SJCRH30 (cell line): ENCODE measurements at regions not wholly inside any gene's neighbourhood (a gene's known extent, or its start where the extent isn't known, plus 50 kb on each side); places are given as distances from the start of the nearest gene placed in this dataset.

Experiments
- DNase-seq, 2 experiments: peaks; one replicate each; pipeline ENCODE4 v3.0.0-alpha.2; 2015 to 2020
- H3K27ac ChIP-seq: fragments of 250-450 bp; sonication (Bioruptor Pico); 2 replicates; pipeline ENCODE4 v1.5.1; 2020; ENCODE audit warnings: mild to moderate bottlenecking, moderate library complexity
- H3K27me3 ChIP-seq: fragments of 250-450 bp; sonication (Bioruptor Pico); 2 replicates; pipeline ENCODE4 v1.5.1; 2020; ENCODE audit warnings: mild to moderate bottlenecking, moderate library complexity
- H3K36me3 ChIP-seq: fragments of 250-450 bp; sonication (Bioruptor Pico); 2 replicates; pipeline ENCODE4 v1.5.1; 2020; ENCODE audit warnings: mild to moderate bottlenecking, moderate library complexity
- H3K4me1 ChIP-seq: fragments of 250-450 bp; sonication (Bioruptor Pico); 2 replicates; pipeline ENCODE4 v1.5.1; 2020; ENCODE audit warnings: mild to moderate bottlenecking, moderate library complexity
- H3K4me3 ChIP-seq: fragments of 250-450 bp; sonication (Bioruptor Pico); 2 replicates; pipeline ENCODE4 v1.5.1; 2020; ENCODE audit warnings: mild to moderate bottlenecking, moderate library complexity
- H3K9me3 ChIP-seq: fragments of 250-450 bp; sonication (Bioruptor Pico); replicated peaks from 2 replicates; pipeline ENCODE4 v1.5.1; 2020; ENCODE audit warnings: mild to moderate bottlenecking, moderate library complexity

DNA sequence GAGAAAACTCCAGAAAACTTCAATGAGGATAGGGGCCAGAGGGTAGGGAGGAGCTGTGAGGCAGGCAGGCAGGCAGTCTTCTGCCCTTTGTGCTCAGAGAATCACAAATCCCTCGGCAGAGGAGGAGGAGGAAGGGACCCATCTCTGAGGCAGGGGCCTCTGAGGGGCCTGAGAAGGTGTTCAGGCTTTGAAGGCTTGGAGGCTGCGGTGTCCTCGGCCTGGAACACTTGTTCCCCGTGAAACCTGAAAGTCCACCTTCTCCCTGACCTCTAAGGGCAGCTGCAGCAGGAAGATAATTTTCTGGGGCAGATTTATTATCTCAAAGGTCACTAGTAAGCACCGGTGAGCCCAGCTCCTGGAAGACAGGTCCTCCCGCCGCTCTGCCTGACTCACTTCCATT, 200.3 kb upstream of the BCOR start:
- H3K4me3 ChIP-seq: no peak overlapping the region
- H3K27me3 ChIP-seq: no peaks in the 10 kb centered on the region
- no peaks in the 10 kb centered on the region for H3K4me1 ChIP-seq
- no peaks in the 10 kb centered on the region for H3K9me3 ChIP-seq
- no peak overlapping the region for H3K27ac ChIP-seq
- DNase-seq: no peak
- H3K36me3 ChIP-seq: no peaks in the 10 kb centered on the region

DNA sequence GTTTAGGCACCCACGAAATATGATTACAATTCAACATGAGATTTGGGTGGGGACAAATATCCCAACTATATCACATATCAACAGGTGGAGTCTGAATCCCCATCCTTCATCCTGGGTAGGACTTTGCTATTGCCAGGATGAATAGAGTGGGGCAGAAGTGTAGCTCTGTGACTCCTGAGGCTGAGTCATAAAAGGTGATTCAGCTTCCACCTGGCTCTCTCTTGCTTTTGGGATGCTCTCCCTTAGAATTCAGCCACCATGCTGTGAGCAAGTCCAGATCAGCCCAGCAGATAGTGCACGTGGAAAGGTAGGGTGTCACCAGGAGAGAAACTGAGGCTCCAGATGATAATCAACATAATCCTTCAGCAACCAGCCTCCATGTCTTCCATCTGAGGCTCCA, 193.8 kb upstream of the BCOR start:
- H3K27ac ChIP-seq: no peak overlapping the region
- no peak overlapping the region for H3K4me3 ChIP-seq

DNA sequence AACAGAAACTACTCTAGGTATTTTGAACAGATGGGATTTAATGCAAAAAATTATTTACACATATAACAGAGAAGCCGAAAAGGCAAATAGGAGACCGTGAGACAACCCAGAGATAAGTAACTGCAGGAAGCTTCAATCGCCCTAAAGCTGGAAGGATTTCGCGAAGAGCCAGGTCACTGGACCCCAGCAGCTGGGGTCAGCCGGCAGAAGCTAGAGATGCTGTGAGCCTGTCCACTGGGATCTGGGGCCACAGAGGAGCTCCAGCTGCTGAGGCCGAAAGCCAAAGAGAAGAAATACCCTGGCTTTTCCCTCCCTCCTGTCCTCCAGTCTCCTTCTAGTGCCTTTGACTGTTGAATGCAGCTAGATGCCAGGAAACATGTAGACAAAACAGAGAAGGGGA, 192.8 kb upstream of the BCOR start:
- Histone ChIP-seq H3K9me3 (no peaks in the 10 kb centered on the region), H3K4me1 (no peaks in the 10 kb centered on the region), H3K4me3 (no peak overlapping the region), H3K27ac (no peak overlapping the region), H3K36me3 (no peaks in the 10 kb centered on the region), H3K27me3 (no peaks in the 10 kb centered on the region)
- no peak for DNase-seq

More for the DNA sequence above, 193.8 kb upstream of the BCOR start:
- H3K9me3 ChIP-seq: no peaks in the 10 kb centered on the region
- no peaks in the 10 kb centered on the region for H3K4me1 ChIP-seq
- no peak for DNase-seq
- H3K36me3 ChIP-seq: no peaks in the 10 kb centered on the region
- H3K27me3 ChIP-seq: no peaks in the 10 kb centered on the region

DNA sequence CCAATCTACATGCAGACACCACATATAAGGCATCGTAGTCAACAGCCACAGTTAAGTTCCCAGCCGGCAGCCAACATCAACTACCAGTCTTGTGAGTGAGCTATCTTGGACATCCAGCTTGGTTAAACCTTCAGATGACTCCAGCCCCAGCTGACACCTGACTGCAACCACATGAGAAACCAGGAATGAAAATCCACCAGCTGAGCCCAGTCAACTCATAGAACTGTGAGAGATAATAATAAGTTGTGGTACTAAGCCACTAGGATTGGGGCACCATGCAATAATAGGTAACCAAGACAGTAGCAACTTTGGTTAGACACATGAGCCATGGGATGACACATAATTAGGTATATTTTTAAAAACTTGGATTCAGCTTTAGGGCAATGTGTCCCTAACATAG, 188.1 kb upstream of the BCOR start:
- Histone ChIP-seq H3K27me3 (no peaks in the 10 kb centered on the region), H3K27ac (no peak overlapping the region), H3K36me3 (no peaks in the 10 kb centered on the region), H3K9me3 (no peaks in the 10 kb centered on the region), H3K4me1 (no peaks in the 10 kb centered on the region), H3K4me3 (no peak overlapping the region)
- DNase-seq: no peak

DNA sequence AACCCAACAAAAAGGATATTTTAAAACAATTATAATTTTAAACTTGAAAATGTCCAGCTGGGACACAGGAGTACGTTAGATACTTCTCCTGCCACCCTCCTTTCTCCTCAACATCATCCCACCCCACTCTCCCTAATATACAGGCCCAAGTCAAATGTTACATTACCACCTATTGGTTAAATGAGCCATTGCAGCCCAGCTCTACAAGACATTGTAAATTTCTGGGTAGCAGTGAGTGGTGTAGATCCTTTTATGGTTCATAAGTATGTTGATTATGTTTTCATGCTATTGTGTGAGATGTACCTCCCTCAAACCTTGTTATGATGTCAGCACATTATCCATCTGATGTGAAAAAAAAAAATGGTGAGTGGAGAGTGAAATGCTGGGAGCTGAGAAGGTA, 187.1 kb upstream of the BCOR start:
- H3K4me3 ChIP-seq: no peak overlapping the region
- no peak overlapping the region for H3K27ac ChIP-seq
- no peak for DNase-seq
- H3K4me1 ChIP-seq: no peaks in the 10 kb centered on the region
- H3K9me3 ChIP-seq: no peaks in the 10 kb centered on the region
- no peaks in the 10 kb centered on the region for H3K27me3 ChIP-seq
- H3K36me3 ChIP-seq: no peaks in the 10 kb centered on the region

DNA sequence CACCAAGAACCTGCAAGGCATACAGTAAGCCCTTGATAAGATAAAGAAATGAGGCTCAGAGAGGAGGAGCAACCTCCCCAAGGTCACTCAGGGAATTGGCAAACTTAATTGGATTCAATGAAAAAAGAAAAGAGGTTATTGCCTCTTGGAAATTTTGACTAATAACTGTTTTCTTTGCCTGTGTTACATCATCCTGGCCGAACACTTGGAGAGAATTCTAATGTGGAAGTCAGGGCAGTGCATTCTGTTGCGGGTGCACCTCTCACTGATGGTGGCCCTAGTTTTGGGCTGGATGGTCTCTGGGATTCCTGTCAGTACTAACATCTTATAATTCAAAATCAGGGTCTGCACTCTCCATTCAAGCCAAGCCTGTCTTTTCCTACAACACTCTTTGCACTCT, 186.2 kb upstream of the BCOR start:
- Histone ChIP-seq H3K27ac (no peak overlapping the region), H3K36me3 (no peaks in the 10 kb centered on the region)
- no peak for DNase-seq

DNA sequence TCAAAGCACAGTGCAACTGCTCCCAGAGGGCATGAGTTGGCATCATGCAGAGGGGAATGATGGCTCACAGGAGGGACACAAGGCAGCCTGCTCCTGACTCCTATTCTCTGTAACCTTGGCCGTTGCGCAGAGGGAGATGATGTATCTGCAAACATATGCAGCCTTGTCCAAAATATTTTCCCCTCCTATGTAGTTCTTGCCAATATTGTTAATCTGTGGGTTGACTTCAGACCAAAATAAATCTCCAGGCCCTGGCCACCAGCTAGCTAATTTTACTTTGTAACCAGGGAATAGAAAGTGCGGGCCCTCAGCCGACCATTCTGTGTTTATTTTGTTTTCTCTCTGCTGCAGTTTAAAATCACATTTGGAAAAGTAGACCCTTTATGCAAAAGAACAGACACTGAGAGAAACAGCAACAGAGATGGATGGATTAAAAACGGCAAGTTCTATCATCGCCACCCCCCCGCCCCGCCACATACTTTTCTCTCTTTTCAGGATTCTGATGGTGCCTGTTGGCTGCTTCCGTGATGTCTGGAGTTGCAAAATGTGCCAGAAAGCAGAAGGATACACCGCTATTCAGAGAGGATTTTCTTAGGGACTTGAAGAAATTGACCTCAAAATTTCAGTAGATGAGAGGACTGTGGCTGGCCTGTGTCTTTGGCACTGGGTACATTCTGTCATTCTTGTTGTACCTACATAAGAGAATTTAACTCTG, 185.3 kb upstream of the BCOR start:
- no peak for DNase-seq

More for the DNA sequence above, 186.2 kb upstream of the BCOR start:
- no peaks in the 10 kb centered on the region; the same call in 1 of the 2 replicates for H3K4me1 ChIP-seq
- H3K9me3 ChIP-seq: no peaks in the 10 kb centered on the region
- no peaks in the 10 kb centered on the region for H3K27me3 ChIP-seq
- no peak overlapping the region for H3K4me3 ChIP-seq

DNA sequence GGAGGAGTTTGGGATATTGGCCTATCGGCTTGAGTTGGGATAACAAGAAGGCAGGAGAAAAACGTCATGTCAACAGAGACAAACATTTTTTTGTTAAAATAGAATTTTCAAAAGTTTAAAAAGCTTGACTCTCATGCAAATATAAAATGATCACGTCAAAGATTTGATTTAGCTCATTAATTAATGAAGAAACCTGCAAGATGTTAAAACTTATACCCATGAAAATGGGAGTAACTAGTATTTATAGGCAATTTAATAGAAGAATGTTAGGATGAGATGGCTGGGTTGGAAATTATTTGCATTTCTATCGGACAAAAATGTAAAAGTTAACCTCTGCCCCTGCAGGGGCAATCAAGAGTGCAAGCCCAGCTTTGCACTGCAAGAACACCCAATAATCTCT, 184.6 kb upstream of the BCOR start:
- H3K27me3 ChIP-seq: no peaks in the 10 kb centered on the region
- H3K36me3 ChIP-seq: no peaks in the 10 kb centered on the region
- H3K4me3 ChIP-seq: no peak overlapping the region
- no peak for DNase-seq
- no peak overlapping the region for H3K27ac ChIP-seq
- no peaks in the 10 kb centered on the region; the same call in 1 of the 2 replicates for H3K4me1 ChIP-seq
- no peaks in the 10 kb centered on the region for H3K9me3 ChIP-seq

More for the DNA sequence above, 185.3 kb upstream of the BCOR start:
- H3K27me3 ChIP-seq: no peaks in the 10 kb centered on the region
- H3K36me3 ChIP-seq: no peaks in the 10 kb centered on the region
- H3K9me3 ChIP-seq: no peaks in the 10 kb centered on the region
- no peak overlapping the region for H3K4me3 ChIP-seq
- no peaks in the 10 kb centered on the region; the same call in 1 of the 2 replicates for H3K4me1 ChIP-seq
- no peak overlapping the region for H3K27ac ChIP-seq

DNA sequence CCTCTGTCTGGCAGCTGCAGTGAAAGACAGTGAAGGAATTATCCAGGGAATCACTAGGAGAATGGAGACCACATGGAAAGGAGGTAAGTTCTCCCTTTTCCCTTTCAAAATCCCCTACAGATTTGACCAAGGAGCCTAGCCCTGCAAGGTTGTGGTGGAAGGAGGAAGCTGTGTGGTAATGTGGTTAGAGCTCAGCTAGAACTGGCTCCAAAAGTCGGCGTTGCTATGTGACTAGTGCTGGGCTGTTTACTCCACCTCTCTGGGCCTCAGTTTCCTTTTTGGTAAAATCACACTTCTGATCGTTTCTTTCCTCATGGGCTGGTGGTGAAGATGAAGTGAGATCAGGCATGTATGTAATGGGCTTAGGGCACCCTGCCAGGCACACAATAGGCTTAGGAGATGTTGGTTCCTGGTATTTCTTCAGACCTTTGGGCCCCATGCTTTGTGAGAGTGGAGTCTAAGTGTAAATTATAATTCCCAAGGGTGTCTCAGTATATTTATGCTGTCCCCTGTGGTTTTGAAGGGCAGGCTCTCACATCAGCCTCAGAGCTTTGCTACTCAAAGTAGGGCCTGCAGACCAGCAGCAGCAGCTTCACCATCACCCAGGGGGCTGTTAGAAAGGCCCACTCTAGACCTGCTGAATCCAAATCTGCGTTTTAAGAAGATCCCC, 183.7 kb upstream of the BCOR start:
- no peak overlapping the region for H3K27ac ChIP-seq
- DNase-seq: no peak
- no peak overlapping the region for H3K4me3 ChIP-seq
- no peaks in the 10 kb centered on the region for H3K27me3 ChIP-seq
- no peaks in the 10 kb centered on the region for H3K36me3 ChIP-seq
- no peaks in the 10 kb centered on the region for H3K9me3 ChIP-seq
- H3K4me1 ChIP-seq: no peaks in the 10 kb centered on the region; the same call in 1 of the 2 replicates

DNA sequence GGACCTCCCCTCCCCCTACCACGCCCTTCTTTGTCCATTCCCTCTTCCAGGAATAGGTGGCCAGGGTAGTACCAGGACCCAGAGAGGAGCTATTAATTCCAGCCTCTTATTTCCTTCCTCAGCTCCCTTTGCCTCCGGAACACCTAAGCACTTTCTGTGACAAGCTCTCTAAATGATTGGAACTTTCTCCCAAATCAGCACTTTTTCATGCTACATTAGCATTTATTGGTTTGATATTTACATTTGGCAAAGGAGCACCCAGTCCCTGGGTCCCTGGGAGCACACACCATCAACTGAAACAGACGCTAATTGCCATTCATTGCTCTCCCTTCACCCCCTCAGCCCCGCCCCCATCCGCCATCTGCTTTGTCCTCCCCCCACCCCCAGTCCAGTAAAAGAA, 182.0 kb upstream of the BCOR start:
- Histone ChIP-seq H3K4me3 (no peak overlapping the region), H3K4me1 (no peaks in the 10 kb centered on the region; the same call in 1 of the 2 replicates), H3K27ac (no peak overlapping the region), H3K9me3 (no peaks in the 10 kb centered on the region), H3K27me3 (no peaks in the 10 kb centered on the region), H3K36me3 (no peaks in the 10 kb centered on the region)
- DNase-seq: no peak

DNA sequence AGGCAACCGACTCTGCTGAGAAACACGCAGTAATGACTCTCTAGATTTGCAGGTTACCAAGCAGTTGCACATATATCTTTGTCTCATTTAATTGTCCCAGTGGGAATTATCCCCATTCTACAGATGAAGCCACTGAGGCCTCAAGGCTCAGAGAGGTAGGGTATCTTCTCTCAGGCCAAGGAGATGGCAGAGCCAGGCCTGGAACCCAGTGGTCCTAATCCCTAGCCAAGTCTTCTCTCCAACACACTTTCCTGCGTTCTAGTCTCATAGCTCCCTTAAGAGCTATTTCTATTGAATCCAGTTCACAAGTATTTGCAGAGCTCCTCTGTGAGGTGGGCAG, 181.3 kb upstream of the BCOR start:
- Histone ChIP-seq H3K4me3 (no peak overlapping the region), H3K27me3 (no peaks in the 10 kb centered on the region), H3K36me3 (no peaks in the 10 kb centered on the region), H3K9me3 (no peaks in the 10 kb centered on the region), H3K27ac (no peak overlapping the region; the same call in 1 of the 2 replicates), H3K4me1 (no peaks in the 10 kb centered on the region; the same call in 1 of the 2 replicates)
- no peak for DNase-seq

DNA sequence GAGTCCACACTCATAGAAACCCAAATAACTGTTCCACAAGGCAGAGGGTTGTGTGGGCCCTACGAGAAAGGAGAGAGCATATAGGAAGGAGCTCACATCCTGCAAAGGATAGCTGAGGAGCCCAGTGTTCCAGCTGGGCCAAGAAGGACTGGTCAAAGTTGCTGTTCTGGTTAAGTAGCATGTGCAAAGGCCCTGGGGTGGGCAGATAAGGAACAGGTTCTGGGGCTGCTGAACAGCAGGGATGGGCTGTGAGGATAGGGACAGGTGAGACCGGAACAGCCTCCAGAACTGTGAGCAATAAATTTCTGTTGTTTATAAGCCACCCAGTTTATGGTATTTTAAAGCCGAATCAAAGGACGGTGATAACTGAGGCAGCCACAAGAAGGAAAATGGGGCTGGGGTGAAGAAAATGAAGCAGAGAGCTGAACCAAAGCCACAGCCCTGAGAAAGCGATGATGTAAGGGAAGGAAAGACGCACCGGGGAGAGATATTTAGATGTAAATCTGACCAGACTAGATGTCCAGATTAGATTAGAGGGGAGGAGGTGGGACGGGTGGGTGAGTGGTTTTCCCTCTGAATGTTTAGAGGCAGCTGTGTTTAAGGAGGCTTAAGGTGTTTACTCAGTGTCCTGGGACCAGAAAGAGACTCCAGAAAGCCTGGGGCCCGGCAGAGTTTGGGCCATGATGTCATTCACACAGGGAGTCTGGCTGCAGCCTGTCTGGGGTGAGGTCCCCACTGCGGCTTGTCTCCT, 180.8 kb upstream of the BCOR start:
- no peaks in the 10 kb centered on the region for H3K27me3 ChIP-seq
- DNase-seq: peak; percentile 63 to 75
- no peaks in the 10 kb centered on the region for H3K36me3 ChIP-seq
- H3K9me3 ChIP-seq: no peaks in the 10 kb centered on the region
- no peaks in the 10 kb centered on the region; the same call in 1 of the 2 replicates for H3K4me1 ChIP-seq
- no peak overlapping the region for H3K4me3 ChIP-seq
- H3K27ac ChIP-seq: peak overlapping the region; percentile 33; the same call in 1 of the 2 replicates

DNA sequence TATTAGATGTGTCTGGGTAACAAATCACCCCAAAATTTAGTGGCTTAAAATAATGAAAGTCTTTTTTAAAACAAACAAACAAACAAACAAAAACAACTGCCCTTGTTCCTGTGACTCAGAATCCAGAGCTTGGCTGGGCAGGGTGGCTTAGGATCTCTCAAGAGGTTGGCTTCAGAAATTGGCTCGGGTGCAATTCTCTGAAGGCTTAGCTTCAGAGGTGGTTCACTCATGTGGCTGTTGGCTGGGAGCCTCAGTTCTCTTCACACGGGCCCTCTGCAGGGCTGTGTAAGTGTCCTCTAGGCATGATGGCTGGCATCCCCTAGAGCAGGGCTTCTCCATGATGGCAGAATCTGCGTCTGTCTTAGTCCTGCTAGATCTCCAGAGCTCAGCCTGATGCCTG, 179.9 kb upstream of the BCOR start:
- DNase-seq: no peak
- Histone ChIP-seq H3K4me1 (no peaks in the 10 kb centered on the region; the same call in 1 of the 2 replicates), H3K27me3 (no peaks in the 10 kb centered on the region), H3K36me3 (no peaks in the 10 kb centered on the region), H3K4me3 (no peak overlapping the region), H3K9me3 (no peaks in the 10 kb centered on the region), H3K27ac (no peak overlapping the region)

DNA sequence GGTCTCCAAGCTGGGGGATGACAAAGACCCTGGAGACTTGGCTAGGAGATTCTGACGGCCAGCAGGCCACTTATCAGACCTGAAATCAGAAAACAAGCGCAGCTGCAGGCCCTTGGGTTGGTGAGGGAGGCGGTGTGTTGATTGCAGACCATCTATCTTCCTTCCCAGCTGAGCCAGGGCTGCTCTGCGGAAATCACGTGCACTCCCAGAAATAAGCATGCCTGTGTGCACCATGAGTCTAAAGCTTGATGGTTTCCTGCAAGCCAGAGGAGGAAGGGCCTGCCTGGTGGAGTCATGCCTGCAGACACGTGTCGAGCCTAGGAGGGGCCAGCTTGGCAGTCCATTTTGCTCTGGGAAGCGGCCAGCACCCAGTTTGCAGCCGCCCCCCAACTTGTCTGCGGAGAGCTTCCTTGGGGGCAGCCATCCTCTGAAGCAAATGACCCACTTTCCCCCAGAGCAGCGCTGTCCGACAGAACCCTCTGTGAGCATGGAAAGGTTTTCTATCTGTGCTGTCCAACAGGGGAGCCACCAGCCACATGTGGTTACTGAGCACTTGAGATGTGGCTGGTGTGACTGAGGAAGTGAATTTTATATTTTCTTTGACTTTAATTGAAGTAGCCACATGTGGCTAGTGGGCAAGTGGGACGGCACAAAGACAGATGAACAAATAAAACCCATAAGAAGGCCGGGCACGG, 175.7 kb upstream of the BCOR start:
- Histone ChIP-seq H3K9me3 (no peaks in the 10 kb centered on the region), H3K36me3 (no peaks in the 10 kb centered on the region), H3K27ac (no peak overlapping the region), H3K4me3 (no peak overlapping the region), H3K27me3 (no peaks in the 10 kb centered on the region), H3K4me1 (peaks cover 2% of the 10 kb centered on the region; the same call in 1 of the 2 replicates)
- DNase-seq: no peak

DNA sequence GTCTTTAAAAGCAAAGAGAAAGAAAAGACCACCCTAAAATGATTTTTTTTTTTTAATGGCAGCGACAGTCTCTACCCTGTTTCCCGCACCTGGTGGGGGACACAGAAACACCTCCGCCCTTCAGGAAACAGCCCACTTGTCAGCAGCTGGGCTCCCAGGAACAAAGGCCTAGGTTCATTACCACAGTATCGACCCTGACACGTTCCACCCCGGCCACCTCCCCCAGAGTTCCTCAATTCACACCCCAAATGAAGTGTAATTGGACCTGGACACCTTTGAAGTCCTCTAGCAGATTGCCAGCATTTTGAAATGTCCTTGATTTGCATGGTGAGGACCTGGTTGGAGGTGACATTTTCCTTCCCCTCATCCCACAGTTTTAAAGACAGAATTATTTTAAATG, 175.0 kb upstream of the BCOR start:
- H3K9me3 ChIP-seq: no peaks in the 10 kb centered on the region
- DNase-seq: no peak
- no peaks in the 10 kb centered on the region for H3K36me3 ChIP-seq
- H3K27ac ChIP-seq: no peak overlapping the region
- no peak overlapping the region for H3K4me3 ChIP-seq
- H3K27me3 ChIP-seq: no peaks in the 10 kb centered on the region
- H3K4me1 ChIP-seq: peaks cover 8% of the 10 kb centered on the region; the same call in 1 of the 2 replicates
